HEK293 (cell line): ENCODE measurements at regions not wholly inside any gene's neighbourhood (a gene's known extent, or its start where the extent isn't known, plus 50 kb on each side); places are given as distances from the start of the nearest gene placed in this dataset.

Experiments
- CTCF ChIA-PET: fragments of 350-600 bp; formaldehyde crosslinking; extraction: SDS; loops from one replicate; lab custom pipeline; 2021; ENCODE audit warnings: antibody characterized with exemption; lab: Yijun Ruan, JAX
- POLR2A ChIA-PET: fragments of 300-600 bp; formaldehyde crosslinking; extraction: SDS; loops from one replicate; lab custom pipeline; 2020; ENCODE audit warnings: antibody characterized with exemption, inconsistent platforms; lab: Yijun Ruan, JAX
- H3K27ac ChIP-seq: fragments of 200-500 bp; sonication (Bioruptor generic); 2 replicates; pipeline ENCODE4 v1.5.1; 2014; ENCODE audit warnings: low read depth, low read length, control low read depth, inconsistent platforms; ENCODE audit errors: extremely low read depth
- H3K36me3 ChIP-seq, 2 experiments: fragments of 200-500 bp in 1 of 2; sonication (Bioruptor generic) in 1 of 2; 1 replicate in 1 of 2; 2 replicates in 1 of 2; pipeline ENCODE4 v1.5.1; 2014 to 2017; ENCODE audit warnings: inconsistent platforms in 2 of 2, low read length in 2 of 2; ENCODE audit not compliant: control insufficient read depth in 2 of 2, insufficient read depth in 1 of 2
- H3K4me1 ChIP-seq: fragments of 200-500 bp; sonication (Bioruptor generic); 2 replicates; pipeline ENCODE4 v1.5.1; 2014; ENCODE audit warnings: mild to moderate bottlenecking, low read length, inconsistent platforms; ENCODE audit not compliant: control insufficient read depth, insufficient read depth
- H3K4me3 ChIP-seq: 2 replicates; pipeline ENCODE4 v1.5.1; 2011; ENCODE audit warnings: low read depth, mild to moderate bottlenecking, control low read depth, low read length, moderate library complexity
- H3K9me3 ChIP-seq: fragments of 200-500 bp; sonication (Bioruptor generic); 2 replicates; pipeline ENCODE4 v1.5.1; 2014; ENCODE audit warnings: low read depth, low read length, inconsistent platforms; ENCODE audit not compliant: control insufficient read depth, insufficient read depth
- EGR2 ChIP-seq: fragments of 450-650 bp; formaldehyde crosslinking; IDR thresholded peaks from 2 replicates; pipeline ENCODE4 v1.5.1; 2016; ENCODE audit warnings: low read depth, missing biosample characterization, missing genetic modification characterization
- GLIS2 ChIP-seq: fragments of 450-650 bp; formaldehyde crosslinking; IDR thresholded peaks from 2 replicates; pipeline ENCODE4 v1.5.1; 2016; ENCODE audit warnings: missing biosample characterization, missing genetic modification characterization
- REST ChIP-seq: fragments of 450-650 bp; formaldehyde crosslinking; IDR thresholded peaks from 2 replicates; pipeline ENCODE4 v1.5.1; 2016; ENCODE audit warnings: missing biosample characterization, missing genetic modification characterization
- ZBTB11 ChIP-seq: fragments of 450-650 bp; formaldehyde crosslinking; conservative IDR thresholded peaks from 2 replicates; pipeline ENCODE4 v1.5.1; 2016; ENCODE audit warnings: low read depth, missing biosample characterization, missing genetic modification characterization
- ZBTB48 ChIP-seq: fragments of 450-650 bp; formaldehyde crosslinking; IDR thresholded peaks from 2 replicates; pipeline ENCODE4 v1.5.1; 2016; ENCODE audit warnings: missing biosample characterization, missing genetic modification characterization
- ZEB2 ChIP-seq: fragments of 450-650 bp; formaldehyde crosslinking; IDR thresholded peaks from 2 replicates; pipeline ENCODE4 v1.5.1; 2016; ENCODE audit warnings: missing biosample characterization, missing genetic modification characterization
- ZNF148 ChIP-seq: fragments of 450-650 bp; formaldehyde crosslinking; IDR thresholded peaks from 2 replicates; pipeline ENCODE4 v1.5.0; 2017; ENCODE audit warnings: missing biosample characterization, missing genetic modification characterization, borderline replicate concordance
- ZNF184 ChIP-seq: fragments of 450-650 bp; IDR thresholded peaks from 2 replicates; pipeline ENCODE4 v1.5.1; 2018; ENCODE audit warnings: missing biosample characterization, mild to moderate bottlenecking, missing genetic modification characterization
- ZNF571 ChIP-seq: fragments of 450-650 bp; formaldehyde crosslinking; IDR thresholded peaks from 2 replicates; pipeline ENCODE4 v1.5.0; 2017; ENCODE audit warnings: missing biosample characterization, missing genetic modification characterization
- ZNF707 ChIP-seq: fragments of 450-650 bp; formaldehyde crosslinking; IDR thresholded peaks from 2 replicates; pipeline ENCODE4 v1.5.1; 2016; ENCODE audit warnings: missing biosample characterization, missing genetic modification characterization
- ZNF830 ChIP-seq: fragments of 450-650 bp; IDR thresholded peaks from 2 replicates; pipeline ENCODE4 v1.5.0; 2018; ENCODE audit warnings: missing biosample characterization, missing genetic modification characterization, low read depth, mild to moderate bottlenecking, moderate library complexity
- ZNF837 ChIP-seq: fragments of 450-650 bp; formaldehyde crosslinking; IDR thresholded peaks from 2 replicates; pipeline ENCODE4 v1.5.1; 2016; ENCODE audit warnings: missing biosample characterization, missing genetic modification characterization
- ZSCAN23 ChIP-seq: fragments of 450-650 bp; formaldehyde crosslinking; IDR thresholded peaks from 2 replicates; pipeline ENCODE4 v1.5.1; 2016; ENCODE audit warnings: missing biosample characterization, missing genetic modification characterization
- TF ChIP-seq, protein P1 (sequence below): fragments of 450-650 bp; formaldehyde crosslinking; IDR thresholded peaks from 2 replicates; pipeline ENCODE4 v1.5.1; 2016; ENCODE audit warnings: missing biosample characterization, missing genetic modification characterization

DNA sequence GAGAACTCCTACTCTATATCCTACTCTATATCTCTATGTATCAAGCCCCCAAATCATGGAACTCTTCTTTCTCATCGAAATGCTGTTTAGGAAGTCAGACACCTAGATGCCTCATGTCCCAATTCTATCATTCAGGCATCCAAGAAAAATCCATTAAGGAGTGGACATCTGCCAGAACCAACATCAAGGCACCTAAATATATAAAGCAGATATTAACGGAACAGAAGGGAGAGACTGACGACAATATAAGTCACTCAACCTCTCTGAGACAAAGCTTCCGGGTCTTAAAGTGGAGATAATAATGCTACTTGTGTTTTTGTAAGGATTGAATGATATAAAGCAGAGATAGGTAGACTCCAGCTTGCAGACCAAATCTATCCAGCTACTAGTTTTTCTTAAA is 241.5 kb downstream of the NFATC2 start:
- TF ChIP-seq ZNF837 (tag by site-specific recombination) (no peak), ZBTB11 (tag by site-specific recombination) (no peak), REST (no peak), ZNF830 (tag by site-specific recombination) (no peak), GLIS2 (tag by site-specific recombination) (no peak), ZBTB48 (tag by site-specific recombination) (no peak), ZNF148 (tag by site-specific recombination) (no peak), ZNF184 (tag by site-specific recombination) (no peak), EGR2 (tag by site-specific recombination) (no peak), ZEB2 (tag by site-specific recombination) (no peak), ZSCAN23 (tag by site-specific recombination) (no peak), ZNF707 (no peak), ZNF571 (tag by site-specific recombination) (no peak)
- TF ChIP-seq, protein P1, sequence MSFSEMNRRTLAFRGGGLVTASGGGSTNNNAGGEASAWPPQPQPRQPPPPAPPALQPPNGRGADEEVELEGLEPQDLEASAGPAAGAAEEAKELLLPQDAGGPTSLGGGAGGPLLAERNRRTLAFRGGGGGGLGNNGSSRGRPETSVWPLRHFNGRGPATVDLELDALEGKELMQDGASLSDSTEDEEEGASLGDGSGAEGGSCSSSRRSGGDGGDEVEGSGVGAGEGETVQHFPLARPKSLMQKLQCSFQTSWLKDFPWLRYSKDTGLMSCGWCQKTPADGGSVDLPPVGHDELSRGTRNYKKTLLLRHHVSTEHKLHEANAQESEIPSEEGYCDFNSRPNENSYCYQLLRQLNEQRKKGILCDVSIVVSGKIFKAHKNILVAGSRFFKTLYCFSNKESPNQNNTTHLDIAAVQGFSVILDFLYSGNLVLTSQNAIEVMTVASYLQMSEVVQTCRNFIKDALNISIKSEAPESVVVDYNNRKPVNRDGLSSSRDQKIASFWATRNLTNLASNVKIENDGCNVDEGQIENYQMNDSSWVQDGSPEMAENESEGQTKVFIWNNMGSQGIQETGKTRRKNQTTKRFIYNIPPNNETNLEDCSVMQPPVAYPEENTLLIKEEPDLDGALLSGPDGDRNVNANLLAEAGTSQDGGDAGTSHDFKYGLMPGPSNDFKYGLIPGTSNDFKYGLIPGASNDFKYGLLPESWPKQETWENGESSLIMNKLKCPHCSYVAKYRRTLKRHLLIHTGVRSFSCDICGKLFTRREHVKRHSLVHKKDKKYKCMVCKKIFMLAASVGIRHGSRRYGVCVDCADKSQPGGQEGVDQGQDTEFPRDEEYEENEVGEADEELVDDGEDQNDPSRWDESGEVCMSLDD (tag by site-specific recombination) = no peak
- no peaks in the 10 kb centered on the region for H3K4me1 ChIP-seq
- H3K9me3 ChIP-seq = no peaks in the 10 kb centered on the region
- no peak overlapping the region for H3K27ac ChIP-seq
- no peaks in the 10 kb centered on the region for H3K36me3 ChIP-seq
- POLR2A ChIA-PET = no interaction called here
- CTCF ChIA-PET = interaction anchor here (0.6 to 2.1 kb wide), 7 partner anchors 9 to 320 kb away, joined by 3 to 5 read pairs (median 4); no protein-coding TSS in a partner anchor
- no peak overlapping the region for H3K4me3 ChIP-seq
